HG03159 (cell line): ENCODE measurements at regions not wholly inside any gene's neighbourhood (a gene's known extent, or its start where the extent isn't known, plus 50 kb on each side); places are given as distances from the start of the nearest gene placed in this dataset.

Source experiments
- ATAC-seq: cut with Tn5 transposase; IDR thresholded peaks from one replicate; pipeline ENCODE4 v1.9.1; 2021; ENCODE audit warnings: mild to moderate bottlenecking, moderate library complexity; ENCODE audit not compliant: unreplicated experiment

DNA sequence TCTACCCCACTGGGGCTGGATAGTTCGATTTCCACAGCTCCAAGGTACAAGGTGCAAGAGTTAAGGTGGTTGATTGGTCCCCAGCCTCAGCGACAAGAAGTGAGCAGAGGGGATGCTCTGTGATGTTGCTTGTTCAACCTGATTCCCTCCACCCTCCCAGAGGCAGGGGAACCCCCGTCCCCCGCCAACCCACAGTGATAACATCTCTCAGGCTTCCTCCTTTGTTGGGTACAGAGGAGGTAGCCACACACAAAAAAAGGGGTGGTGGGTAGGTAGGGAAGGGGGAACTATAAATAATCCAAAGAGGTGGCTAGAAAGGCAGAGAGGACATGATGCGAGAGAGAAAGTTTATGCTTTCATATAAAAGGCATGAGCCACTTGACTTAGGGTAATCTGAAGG lies 192.9 kb upstream of the POU3F3 start:
- ATAC-seq, result no peak

DNA sequence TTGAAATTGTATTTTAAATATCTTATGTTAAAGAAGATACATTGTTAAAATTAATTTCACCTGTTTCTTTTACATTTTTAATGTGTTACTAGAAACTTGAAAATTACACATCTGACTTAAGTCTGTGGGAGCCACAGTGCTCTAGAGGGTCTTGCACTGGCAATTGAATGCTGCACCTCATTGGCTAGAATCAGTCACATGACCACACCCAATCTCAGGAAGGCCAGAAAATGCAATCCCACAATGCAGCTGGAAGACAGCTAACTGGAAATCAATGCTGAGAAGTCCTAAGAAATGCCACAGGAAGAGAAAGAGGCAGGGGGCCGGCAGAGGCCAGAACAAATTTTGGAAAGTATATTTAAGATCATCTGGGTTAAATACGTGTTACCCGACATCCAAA lies 189.2 kb upstream of the POU3F3 start:
- no peak for ATAC-seq

DNA sequence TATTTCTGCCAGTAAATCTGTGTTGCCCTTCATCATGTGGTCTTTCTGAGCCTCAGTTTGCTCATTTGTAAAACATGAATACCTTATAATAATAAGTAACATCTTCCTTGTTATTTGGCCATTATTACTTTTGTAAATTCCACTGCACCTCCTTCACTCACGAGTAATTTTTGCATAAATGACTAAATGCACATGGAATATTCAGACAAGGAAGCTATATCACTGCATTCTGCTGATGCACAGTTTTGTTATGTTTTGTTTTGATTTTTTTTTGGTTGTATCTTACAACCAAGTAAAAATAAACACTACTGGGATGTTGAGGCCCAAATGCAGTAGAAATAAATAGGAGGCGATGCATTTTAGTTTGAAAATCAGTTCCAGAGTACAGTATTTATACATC lies 185.3 kb upstream of the POU3F3 start:
- no peak for ATAC-seq

DNA sequence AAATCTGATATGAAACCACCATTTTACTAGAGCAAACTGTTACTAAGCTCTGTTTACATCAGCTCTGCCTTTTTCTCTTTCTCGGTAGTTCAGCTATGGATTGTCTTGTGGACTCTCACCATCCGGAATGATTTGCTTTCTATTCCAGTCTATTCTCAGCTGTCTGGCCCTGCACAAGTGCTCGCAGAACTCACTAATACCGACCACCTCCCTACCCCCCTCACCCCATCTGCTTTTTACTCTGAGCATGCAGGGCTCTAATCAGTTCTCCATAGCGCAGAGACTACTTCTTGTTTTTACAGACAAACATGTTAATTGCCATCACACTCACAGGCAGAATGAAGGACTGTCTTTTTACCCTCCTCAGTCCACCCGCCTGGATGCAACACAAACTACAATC lies 180.7 kb upstream of the POU3F3 start:
- ATAC-seq, result no peak

DNA sequence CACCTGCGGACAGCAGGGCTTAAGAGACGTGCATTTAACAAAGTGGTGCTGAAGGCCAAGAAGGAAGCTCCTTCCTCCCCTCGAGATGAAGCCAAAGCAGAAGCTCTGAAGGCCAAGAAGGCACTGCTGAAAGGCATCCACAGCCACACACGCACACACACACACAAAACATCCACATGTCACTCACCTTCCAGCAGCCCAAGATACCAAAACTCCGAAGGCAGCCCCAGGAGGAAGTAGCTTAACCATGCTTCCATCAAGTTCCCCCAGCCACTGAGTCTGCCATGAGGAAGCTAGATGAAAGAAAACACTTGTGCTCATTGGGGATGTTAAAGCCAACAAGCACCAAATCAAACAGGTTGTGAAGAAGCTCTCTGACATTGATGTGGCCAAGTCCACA lies 175.7 kb upstream of the POU3F3 start:
- ATAC-seq, result no peak

DNA sequence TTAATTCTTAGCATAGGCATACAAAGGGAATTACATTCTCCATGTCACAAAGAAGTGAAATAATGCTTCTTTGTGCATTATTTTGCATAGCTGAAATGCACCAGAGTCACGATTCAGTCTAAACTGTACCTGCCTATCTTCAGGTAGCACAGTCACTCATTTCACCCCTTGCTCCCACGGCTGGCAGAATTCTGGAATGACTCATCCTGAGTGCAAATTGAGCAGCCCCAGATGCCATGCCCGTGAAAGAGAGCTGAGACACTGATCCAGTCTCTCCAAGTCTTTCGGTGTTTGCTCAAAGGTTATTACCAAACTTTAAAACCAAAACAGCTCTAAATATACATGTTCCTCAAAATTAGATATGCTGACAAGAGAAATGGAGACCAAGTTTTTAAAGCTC lies 168.3 kb upstream of the POU3F3 start:
- ATAC-seq, result no peak

DNA sequence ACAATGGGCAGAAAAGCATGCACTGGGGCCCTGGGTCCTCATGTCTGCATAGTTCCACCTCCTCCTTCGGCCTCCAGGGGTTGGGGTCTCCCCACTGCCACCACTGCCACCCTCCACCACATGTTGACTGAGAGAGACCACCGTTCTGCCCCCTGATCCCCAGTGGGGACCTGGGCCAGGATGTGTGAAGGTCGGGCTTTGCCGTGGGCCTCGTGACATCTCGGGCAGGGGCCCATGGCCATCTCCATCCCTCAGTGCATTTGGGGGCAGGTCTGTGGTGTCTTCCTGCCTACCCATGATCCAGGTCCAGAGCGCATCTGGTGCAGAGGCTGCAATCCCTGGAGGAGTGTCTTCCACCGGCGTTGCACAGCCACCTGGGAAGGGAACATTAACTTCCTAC lies 166.8 kb upstream of the POU3F3 start:
- ATAC-seq, result no peak

DNA sequence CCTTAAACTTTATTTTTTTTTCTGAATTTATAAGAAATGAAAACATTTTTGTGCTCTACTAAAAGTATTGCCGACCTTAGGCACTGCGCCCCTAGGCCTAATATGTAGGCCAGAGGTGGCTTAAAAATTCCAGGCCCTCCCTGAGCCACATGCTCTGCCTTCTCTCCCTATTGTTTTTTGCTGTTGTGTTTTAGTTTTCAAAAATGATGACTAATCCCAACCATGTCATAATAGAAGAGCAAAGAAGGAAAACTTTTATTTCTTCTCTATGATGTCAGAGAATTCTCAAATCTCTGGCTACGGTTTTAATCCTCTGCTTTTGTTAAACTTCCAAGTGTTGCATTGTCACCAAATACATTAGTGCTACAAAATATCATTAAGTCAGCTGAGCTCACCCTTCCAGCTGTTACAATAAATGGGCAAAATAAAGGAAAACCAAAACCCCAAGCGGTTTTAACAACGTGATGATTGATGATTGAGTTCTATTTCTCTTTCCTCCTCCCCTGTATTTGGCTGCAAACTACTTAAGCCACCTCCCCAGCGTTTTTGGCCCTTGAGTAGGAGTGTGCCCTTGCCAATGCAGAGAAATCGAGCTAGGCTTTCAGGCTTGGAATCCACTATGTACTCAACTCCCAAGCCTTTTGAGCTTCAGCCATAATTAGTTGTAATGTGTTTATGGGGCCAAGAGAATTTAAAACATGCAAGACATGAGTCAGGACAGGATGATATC lies 163.5 kb upstream of the POU3F3 start:
- no peak for ATAC-seq

DNA sequence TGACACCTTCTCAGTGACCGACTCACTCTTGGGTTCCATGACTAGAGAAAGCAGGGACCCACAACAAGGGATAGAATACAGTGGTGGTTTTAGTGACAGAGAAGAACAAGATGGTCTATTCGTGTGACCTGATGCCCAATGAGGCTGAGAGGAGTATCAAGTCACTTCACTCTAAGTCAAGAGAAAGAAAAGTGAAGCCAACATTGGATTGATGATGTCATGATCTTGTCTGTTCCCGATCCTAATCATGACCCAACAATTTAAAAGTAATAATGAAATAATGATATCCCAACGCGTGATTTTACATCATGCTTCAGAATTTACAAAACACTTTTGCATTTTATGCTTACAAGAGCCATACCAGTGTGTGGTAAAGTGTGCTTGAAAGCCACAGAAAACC lies 155.6 kb upstream of the POU3F3 start:
- ATAC-seq, result no peak

DNA sequence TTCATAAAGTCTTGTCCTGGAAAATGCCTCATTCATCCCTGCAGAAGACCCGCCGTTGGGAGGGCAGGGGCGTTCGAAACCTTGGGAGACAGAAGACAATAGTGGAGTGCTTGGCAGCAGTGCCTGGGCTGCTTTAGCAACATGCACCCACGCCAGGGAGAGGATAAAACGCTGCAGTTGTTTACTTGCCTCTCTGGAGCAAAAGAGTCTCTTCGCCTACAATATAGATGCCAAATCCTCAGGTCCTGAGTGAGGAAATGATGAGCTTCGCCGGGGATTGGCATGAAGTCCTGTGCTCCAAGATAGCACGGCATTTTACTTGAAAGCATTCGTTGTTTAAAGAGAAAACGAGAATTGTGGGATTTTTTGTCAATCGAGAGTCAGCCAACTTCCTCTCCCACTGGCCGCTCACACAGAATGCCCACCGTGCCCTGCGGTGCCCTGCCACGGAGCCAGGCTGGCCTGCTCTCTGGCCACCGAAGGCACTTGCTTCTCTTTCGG lies 152.5 kb upstream of the POU3F3 start:
- ATAC-seq, result no peak

DNA sequence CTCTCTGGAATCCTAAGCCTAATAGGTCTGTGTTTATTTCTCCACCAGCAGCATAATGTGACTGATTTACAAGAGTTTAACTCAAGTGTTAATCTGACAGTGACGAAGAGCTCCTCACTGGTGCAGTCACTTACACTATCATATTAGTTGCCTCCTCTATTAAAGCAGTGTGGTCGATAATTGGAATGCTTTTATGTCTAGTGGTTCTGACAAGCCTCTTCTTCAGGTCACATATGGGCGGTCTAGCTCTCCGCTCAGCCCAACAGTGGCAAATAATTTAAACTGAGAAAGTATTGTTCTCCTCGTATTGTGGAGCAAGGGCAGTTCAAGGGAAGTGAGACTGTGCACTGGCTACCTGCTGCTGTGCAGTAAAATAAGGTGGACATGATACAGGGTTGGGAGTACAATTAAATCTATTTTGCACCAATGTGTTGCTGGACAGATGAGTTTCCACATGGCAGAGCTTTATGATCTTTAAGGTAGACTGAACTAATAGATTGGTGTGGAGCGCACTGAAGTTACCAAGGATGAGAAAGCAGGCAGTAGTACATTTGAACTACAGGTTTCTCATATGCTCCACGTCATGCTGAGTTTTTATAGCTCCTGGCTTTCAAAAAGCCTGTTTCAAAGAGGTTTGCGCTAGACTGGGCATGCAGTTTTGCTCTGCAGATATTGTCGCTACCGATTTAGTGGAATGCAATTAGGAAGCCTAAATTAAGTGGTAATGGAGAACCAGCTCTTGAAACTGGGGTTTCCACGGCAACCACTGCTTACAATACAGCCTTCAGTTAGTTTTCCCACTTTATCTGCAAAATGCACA lies 151.7 kb upstream of the POU3F3 start:
- no peak for ATAC-seq

DNA sequence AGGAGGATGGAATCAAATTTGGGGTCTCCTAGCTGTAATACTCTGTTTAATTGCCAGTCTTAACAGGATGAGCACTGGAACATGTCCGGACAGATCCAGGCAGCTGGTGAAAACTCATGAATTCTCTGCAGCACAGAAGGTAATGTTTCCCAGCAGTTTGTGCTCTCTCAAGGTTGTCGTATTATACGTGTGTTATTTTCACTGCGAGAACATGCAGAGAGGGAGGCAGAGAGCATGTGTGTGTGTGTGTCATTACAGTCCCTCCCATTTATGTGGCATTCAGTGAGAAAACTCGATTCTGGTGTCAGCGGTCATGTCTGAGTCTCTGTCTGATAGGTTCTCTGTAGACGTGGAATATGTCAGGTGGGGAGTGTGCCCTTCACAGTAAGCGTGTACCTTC lies 150.2 kb upstream of the POU3F3 start:
- ATAC-seq, result no peak

DNA sequence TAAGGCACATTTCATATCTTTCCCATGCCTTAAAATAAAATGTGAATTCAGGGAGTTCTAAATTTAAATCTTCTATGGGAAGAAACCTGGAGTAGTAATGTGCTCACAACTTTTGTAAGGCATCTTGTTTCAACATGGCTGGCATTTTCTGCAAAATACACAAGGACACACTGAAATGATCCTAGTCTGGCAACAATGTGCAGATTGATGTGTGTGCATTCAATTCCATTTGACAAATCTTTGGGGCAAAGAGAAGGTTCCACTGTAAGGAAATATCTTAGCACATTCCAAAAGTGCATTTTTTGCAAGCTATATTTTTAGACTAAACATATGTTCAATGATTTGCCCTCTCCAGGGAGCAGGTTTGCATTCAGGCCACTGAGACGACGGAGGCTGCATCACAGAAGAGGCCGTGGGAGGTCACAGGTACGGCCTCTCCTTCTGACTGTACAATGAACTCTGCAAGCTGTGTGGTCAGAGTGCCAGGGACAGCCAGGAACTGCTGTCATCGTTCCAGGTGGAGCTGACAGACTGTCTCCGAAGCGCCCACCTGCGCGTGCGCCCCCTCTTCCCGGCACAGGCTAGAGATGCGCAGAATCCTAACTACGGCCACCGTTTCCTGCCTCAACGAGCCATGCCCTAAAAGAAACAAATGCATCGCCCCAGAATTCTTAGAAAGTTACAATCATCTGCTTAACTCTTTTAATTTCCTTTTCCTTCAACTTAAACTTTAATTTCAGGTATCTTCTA lies 149.2 kb upstream of the POU3F3 start:
- ATAC-seq, result no peak

DNA sequence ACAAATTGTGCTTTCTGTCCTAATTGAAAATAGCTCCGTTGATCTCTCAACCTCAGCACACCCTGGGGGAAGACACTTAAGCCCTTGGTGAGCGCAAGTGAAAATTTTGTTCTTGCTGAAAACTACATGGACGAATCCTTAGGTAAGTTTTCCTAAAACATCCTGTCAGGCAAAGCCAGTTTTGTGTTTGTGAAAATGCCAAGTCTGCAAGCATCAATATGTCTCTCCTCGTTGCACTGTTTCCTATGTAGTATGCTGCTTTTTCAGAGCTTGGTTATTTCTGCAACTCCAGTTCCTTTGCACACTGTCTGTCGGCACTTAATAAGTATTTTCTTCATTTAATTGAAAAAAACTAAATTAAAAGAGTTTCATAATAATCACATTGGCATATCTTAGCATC lies 146.9 kb upstream of the POU3F3 start:
- no peak for ATAC-seq

DNA sequence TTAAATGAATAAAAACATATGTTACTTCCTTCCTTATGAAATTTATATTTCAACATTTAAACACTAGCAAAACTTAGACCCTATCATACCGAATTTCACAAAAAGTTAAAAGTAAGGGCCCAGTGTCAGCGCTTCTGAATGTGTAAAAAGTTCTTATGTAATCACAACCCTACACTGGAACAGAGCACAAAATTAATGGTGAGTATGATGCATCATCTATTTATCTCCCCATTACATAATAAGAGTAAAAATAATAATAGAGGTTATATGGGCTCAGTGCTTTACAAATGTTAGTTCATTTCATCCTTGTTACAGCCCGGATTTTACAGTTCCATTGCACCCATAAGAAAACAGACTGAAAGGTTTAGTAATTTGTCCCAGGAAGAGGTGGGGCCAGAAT lies 144.9 kb upstream of the POU3F3 start:
- no peak for ATAC-seq

DNA sequence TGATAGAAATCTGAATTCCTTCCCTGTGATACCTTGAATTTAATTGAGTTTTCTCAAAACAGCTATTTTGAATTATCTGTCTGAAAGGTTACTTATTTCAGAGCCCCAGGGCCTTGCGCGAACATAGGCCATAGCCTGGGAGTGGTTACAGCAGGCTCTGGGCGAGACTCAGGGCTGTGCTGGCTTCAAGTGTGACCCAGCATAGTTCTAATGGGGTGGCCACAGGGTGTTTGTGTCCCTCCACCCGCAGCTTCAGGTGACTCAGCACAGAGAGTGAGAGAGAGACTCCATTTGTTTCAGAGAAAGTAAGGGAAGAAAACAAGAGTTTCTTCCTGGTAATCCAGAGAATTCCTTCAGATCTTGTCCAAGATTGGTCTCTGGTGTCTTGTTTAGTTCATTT lies 137.9 kb upstream of the POU3F3 start:
- ATAC-seq, result no peak

DNA sequence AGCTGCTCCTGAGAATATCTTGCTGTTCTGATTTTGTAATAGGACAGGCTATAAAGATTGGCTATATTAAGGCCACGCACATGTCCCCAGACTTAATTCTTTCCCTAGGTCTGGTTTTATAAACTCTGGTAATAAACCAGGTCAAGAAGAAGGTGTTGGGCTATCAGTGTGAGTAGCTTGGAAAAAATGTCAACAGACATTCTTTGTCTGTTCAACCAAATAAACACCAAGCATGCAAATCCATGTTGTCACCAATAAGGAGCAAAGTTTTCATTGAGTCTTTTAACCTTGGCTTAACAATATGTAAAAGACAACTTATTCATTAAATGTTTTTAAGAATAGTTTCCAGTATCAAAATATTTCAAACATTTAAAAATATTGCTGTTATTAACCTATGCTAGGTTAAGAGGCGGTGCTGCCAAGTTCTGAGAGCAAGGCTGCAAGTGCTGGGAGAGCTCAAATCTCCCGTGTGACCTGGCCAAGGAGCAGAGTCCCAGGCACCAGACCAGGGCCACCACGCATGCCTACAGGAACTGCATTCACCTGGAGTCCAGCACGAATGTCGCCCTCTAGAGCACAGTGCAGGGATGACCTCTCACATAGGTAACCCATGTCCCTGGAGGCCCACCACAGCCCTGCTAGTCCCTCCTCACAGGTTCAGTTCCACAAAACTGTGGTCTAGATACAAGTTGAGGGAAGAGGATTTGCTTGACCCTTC lies 120.5 kb upstream of the POU3F3 start:
- peak; percentile 92 for ATAC-seq

DNA sequence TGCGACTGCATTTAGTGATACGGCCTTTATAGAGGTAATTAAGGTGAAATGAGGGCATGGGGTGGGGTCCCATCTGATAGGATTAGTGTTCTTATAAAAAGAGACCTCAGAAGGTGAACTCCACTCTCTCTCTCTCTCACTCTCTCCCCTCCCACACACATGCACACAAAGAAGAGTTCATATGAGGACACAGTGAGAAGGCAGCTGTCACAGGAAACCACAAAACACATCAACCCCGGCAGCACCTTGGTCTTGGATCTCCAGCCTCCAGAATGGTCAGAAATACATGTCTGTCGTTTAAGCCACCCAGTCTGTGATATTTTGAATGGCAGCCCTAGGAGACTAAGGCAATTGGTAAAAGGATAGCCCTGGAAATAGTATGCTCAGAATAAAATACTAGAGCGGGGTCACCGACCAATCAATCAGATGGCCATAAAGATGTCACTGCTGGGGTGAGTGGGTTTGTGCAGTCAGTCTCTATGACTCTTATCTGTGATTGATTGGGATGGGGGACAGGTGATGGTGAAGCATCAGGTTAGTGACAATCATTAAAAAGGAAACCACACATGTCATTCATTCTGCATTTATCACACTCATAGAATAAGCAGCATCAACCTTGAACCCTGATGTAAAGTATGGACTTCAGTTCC lies 118.9 kb upstream of the POU3F3 start:
- ATAC-seq, result no peak

DNA sequence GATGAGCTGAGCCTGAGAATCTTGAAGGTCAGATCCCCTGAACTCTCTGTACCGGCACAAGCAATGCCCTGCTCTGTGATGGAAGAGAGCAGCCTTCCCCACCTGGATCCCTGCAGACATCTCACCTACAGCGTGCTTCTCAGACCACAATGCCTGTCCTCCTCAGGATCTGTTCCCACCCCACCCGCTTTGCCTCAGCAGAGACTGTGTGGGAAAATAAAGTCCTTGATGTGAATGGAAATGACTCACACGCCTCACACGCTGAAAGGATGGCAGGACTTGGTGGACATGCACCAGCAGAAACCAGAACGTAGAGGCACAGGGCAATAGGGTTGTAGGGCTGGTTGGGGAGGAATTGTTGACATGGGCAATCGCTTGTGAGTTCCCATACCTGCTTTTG lies 117.9 kb upstream of the POU3F3 start:
- ATAC-seq, result no peak

DNA sequence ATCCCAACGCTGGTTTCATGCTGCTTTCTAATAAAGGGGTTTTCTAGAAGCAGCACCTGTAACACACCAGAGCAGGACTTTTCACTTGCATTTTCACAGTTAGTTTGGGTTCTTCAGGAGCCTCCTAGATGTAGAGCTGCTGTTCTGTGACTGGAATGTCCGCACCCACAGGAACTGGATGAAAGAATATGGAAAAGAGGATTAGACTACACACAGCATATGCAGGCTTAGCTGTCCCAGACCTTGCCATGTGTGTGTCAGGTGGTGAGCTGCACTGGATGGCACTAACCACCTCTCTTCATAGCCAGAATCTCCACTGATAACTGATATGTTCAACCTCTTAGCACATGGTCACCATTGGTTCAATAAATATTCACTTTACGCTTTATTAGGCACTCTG lies 112.1 kb upstream of the POU3F3 start:
- ATAC-seq, result no peak

DNA sequence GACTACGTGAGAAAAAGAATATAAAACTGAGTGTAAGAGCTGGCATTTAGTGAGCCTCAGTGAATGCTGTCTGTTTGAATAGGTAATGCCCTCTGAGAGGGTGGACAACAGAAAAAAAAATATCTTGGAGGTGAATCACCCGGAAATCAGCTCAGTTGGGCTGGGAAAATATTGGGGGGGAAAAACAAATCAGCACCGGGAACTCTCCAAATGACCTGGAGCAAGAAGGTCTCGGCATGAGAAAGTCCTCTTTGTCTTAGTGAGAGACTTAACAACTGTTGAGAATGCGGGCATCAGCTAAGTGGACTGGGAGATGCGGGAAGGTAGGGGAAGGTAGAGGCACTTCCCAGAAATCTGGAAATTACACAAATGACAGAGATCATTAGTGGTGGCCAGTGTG lies 109.4 kb upstream of the POU3F3 start:
- no peak for ATAC-seq
